ENCODE measurements at regions not wholly inside any gene's neighbourhood (a gene's known extent, or its start where the extent isn't known, plus 50 kb on each side); places are given as distances from the start of the nearest gene placed in this dataset.

GRCh38 chr16:26360867-26361266 is 669.1 kb downstream of the HS3ST4 start:
- Histone ChIP-seq H4K20me1 (ENCODE audit: insufficient read depth) (no peaks in the 10 kb centered on the region), H3K27ac (no peak overlapping the region), H3F3A (ENCODE audit: insufficient read depth) (no peaks in the 10 kb centered on the region), H3K4me1 (ENCODE audit: insufficient read depth) (no peaks in the 10 kb centered on the region), H3K27me3 (replicated peaks; ENCODE audit: insufficient read depth) (no peaks in the 10 kb centered on the region), H3K79me2 (ENCODE audit: insufficient read depth) (no peaks in the 10 kb centered on the region), H3K36me3 (ENCODE audit: low read depth) (no peaks in the 10 kb centered on the region), H3K4me2 (ENCODE audit: unreplicated experiment) (no peak overlapping the region), H3K9me2 (ENCODE audit: insufficient read depth) (no peaks in the 10 kb centered on the region), H3K9ac (no peak overlapping the region), H3K9me3 (ENCODE audit: low read depth) (no peaks in the 10 kb centered on the region), H2AFZ (no peak overlapping the region), H3K4me3 (no peak overlapping the region)
- DNase-seq = no peak
- TF ChIP-seq EZH2 (IDR thresholded peaks at IDR 0.05; ENCODE audit: insufficient read depth, poor library complexity, severe bottlenecking) (no peak), EZH2phosphoT487 (IDR thresholded peaks at IDR 0.05; ENCODE audit: insufficient read depth, low read depth) (no peak)
- in situ Hi-C loops (cut with MboI) = no loop called here
- 36 to 37% methylated on average over 4 of the region's 4 CpGs for WGBS, 2 experiments (ENCODE audit: low coverage in 1 of 2, low lambda C conversion rate in 2 of 2, missing lambda C conversion rate in 2 of 2)

GRCh38 chr16:26363581-26363980 is 671.8 kb downstream of the HS3ST4 start:
- no peak overlapping the region for H2AFZ ChIP-seq
- H3K4me3 ChIP-seq = no peak overlapping the region
- H3K36me3 ChIP-seq (ENCODE audit: low read depth) = no peaks in the 10 kb centered on the region
- no peak overlapping the region for H3K27ac ChIP-seq
- H3K9ac ChIP-seq = no peak overlapping the region
- no peak for TF ChIP-seq EZH2phosphoT487 (IDR thresholded peaks at IDR 0.05; ENCODE audit: insufficient read depth, low read depth)
- TF ChIP-seq EZH2 (IDR thresholded peaks at IDR 0.05; ENCODE audit: insufficient read depth, poor library complexity, severe bottlenecking) = no peak
- no peaks in the 10 kb centered on the region for H3K9me2 ChIP-seq (ENCODE audit: insufficient read depth)
- no peak overlapping the region for H3K4me2 ChIP-seq (ENCODE audit: unreplicated experiment)
- no peaks in the 10 kb centered on the region for H3K4me1 ChIP-seq (ENCODE audit: insufficient read depth)
- no peaks in the 10 kb centered on the region for H3K27me3 ChIP-seq (replicated peaks; ENCODE audit: insufficient read depth)
- H3F3A ChIP-seq (ENCODE audit: insufficient read depth) = no peaks in the 10 kb centered on the region
- no peaks in the 10 kb centered on the region for H3K9me3 ChIP-seq (ENCODE audit: low read depth)
- no peaks in the 10 kb centered on the region for H4K20me1 ChIP-seq (ENCODE audit: insufficient read depth)
- no peak for DNase-seq
- H3K79me2 ChIP-seq (ENCODE audit: insufficient read depth) = no peaks in the 10 kb centered on the region
- in situ Hi-C loops (cut with MboI) = no loop called here
- 0 to 3% methylated on average over 1 of the region's 1 CpG for WGBS, 2 experiments (ENCODE audit: low coverage in 1 of 2, low lambda C conversion rate in 2 of 2, missing lambda C conversion rate in 2 of 2)

GRCh38 chr16:26365161-26365940 is 673.6 kb downstream of the HS3ST4 start:
- Histone ChIP-seq H3K79me2 (ENCODE audit: insufficient read depth) (no peaks in the 10 kb centered on the region), H3K9ac (no peak overlapping the region), H3K4me1 (ENCODE audit: insufficient read depth) (no peaks in the 10 kb centered on the region), H2AFZ (no peak overlapping the region), H3K4me2 (ENCODE audit: unreplicated experiment) (no peak overlapping the region), H3F3A (ENCODE audit: insufficient read depth) (no peaks in the 10 kb centered on the region), H4K20me1 (ENCODE audit: insufficient read depth) (no peaks in the 10 kb centered on the region), H3K9me3 (ENCODE audit: low read depth) (no peaks in the 10 kb centered on the region), H3K9me2 (ENCODE audit: insufficient read depth) (no peaks in the 10 kb centered on the region), H3K36me3 (ENCODE audit: low read depth) (no peaks in the 10 kb centered on the region), H3K27me3 (replicated peaks; ENCODE audit: insufficient read depth) (no peaks in the 10 kb centered on the region), H3K4me3 (no peak overlapping the region), H3K27ac (no peak overlapping the region)
- in situ Hi-C loops (cut with MboI) = no loop called here
- DNase-seq = no peak
- TF ChIP-seq EZH2phosphoT487 (IDR thresholded peaks at IDR 0.05; ENCODE audit: insufficient read depth, low read depth) = no peak
- no peak for TF ChIP-seq EZH2 (IDR thresholded peaks at IDR 0.05; ENCODE audit: insufficient read depth, poor library complexity, severe bottlenecking)
- WGBS, 2 experiments (ENCODE audit: low coverage in 1 of 2, low lambda C conversion rate in 2 of 2, missing lambda C conversion rate in 2 of 2) = 3 to 6% methylated on average over 8 of the region's 8 CpGs

GRCh38 chr16:26371349-26371869 is 679.6 kb downstream of the HS3ST4 start:
- 3 to 5% methylated on average over 1 of the region's 1 CpG for WGBS, 2 experiments (ENCODE audit: low coverage in 1 of 2, low lambda C conversion rate in 2 of 2, missing lambda C conversion rate in 2 of 2)
- Histone ChIP-seq H3F3A (ENCODE audit: insufficient read depth) (no peaks in the 10 kb centered on the region), H3K4me3 (no peak overlapping the region), H3K9me2 (ENCODE audit: insufficient read depth) (no peaks in the 10 kb centered on the region), H3K4me2 (ENCODE audit: unreplicated experiment) (no peak overlapping the region), H3K9me3 (ENCODE audit: low read depth) (no peaks in the 10 kb centered on the region), H3K79me2 (ENCODE audit: insufficient read depth) (no peaks in the 10 kb centered on the region), H3K36me3 (ENCODE audit: low read depth) (no peaks in the 10 kb centered on the region), H3K4me1 (ENCODE audit: insufficient read depth) (no peaks in the 10 kb centered on the region), H2AFZ (no peak overlapping the region), H3K27me3 (replicated peaks; ENCODE audit: insufficient read depth) (no peaks in the 10 kb centered on the region), H3K27ac (no peak overlapping the region), H4K20me1 (ENCODE audit: insufficient read depth) (no peaks in the 10 kb centered on the region), H3K9ac (no peak overlapping the region)
- no peak for DNase-seq
- in situ Hi-C loops (cut with MboI) = no loop called here
- TF ChIP-seq EZH2 (IDR thresholded peaks at IDR 0.05; ENCODE audit: insufficient read depth, poor library complexity, severe bottlenecking) (no peak), EZH2phosphoT487 (IDR thresholded peaks at IDR 0.05; ENCODE audit: insufficient read depth, low read depth) (no peak)
